ENCODE measurements at regions not wholly inside any gene's neighbourhood (a gene's known extent, or its start where the extent isn't known, plus 50 kb on each side); places are given as distances from the start of the nearest gene placed in this dataset.

- Mint-ChIP-seq H3K36me3 (no peaks in the 10 kb centered on the region), H3K4me3 (no peak overlapping the region), H3K4me1 (no peaks in the 10 kb centered on the region), H3K27me3 (peaks cover 5% of the 10 kb centered on the region in 2 donors), H3K27ac (no peak overlapping the region), H3K9me3 (no peaks in the 10 kb centered on the region)
- ATAC-seq (replicated peaks) (no peak), DNase-seq (no peak)
Observed at GRCh38 chr5:74266132-74266531, 374.4 kb downstream of the ENC1 start.

GRCh38 chr5:74262544-74263207 lies 377.9 kb downstream of the ENC1 start:
- no peaks in the 10 kb centered on the region for H3K36me3 Mint-ChIP-seq
- no peak overlapping the region for H3K4me3 Mint-ChIP-seq
- H3K9me3 Mint-ChIP-seq: no peaks in the 10 kb centered on the region
- peaks cover 12 to 17% of the 10 kb centered on the region in 2 donors for H3K27me3 Mint-ChIP-seq
- DNase-seq: no peak
- H3K4me1 Mint-ChIP-seq: peaks cover 0 to 8% of the 10 kb centered on the region in 2 donors
- H3K27ac Mint-ChIP-seq: no peak overlapping the region
- no peak for ATAC-seq (replicated peaks)

- Mint-ChIP-seq H3K9me3 (no peaks in the 10 kb centered on the region), H3K4me3 (no peak overlapping the region), H3K27me3 (peaks cover 15 to 24% of the 10 kb centered on the region in 2 donors), H3K36me3 (no peaks in the 10 kb centered on the region), H3K4me1 (peaks cover 0 to 13% of the 10 kb centered on the region in 2 donors), H3K27ac (no peak overlapping the region)
- ATAC-seq (replicated peaks): no peak
- DNase-seq: no peak
Observed at GRCh38 chr5:74261866-74262265, 378.7 kb downstream of the ENC1 start.

- no peak overlapping the region for H3K27ac Mint-ChIP-seq
- no peak overlapping the region for H3K4me3 Mint-ChIP-seq
- ATAC-seq (replicated peaks): no peak
- peaks cover 0 to 13% of the 10 kb centered on the region in 2 donors for H3K4me1 Mint-ChIP-seq
- peaks cover 15 to 25% of the 10 kb centered on the region in 2 donors for H3K27me3 Mint-ChIP-seq
- no peak for DNase-seq
- H3K9me3 Mint-ChIP-seq: no peaks in the 10 kb centered on the region
- H3K36me3 Mint-ChIP-seq: no peaks in the 10 kb centered on the region
Observed at GRCh38 chr5:74261421-74261820, 379.1 kb downstream of the ENC1 start.

GRCh38 chr5:74259572-74259971 lies 381.0 kb downstream of the ENC1 start:
- peaks cover 15 to 25% of the 10 kb centered on the region in 2 donors for H3K27me3 Mint-ChIP-seq
- H3K36me3 Mint-ChIP-seq: no peaks in the 10 kb centered on the region
- DNase-seq (no peak), ATAC-seq (replicated peaks) (no peak)
- peaks cover 0 to 13% of the 10 kb centered on the region in 2 donors for H3K4me1 Mint-ChIP-seq
- no peak overlapping the region for H3K27ac Mint-ChIP-seq
- no peaks in the 10 kb centered on the region for H3K9me3 Mint-ChIP-seq
- no peak overlapping the region for H3K4me3 Mint-ChIP-seq

- no peaks in the 10 kb centered on the region for H3K36me3 Mint-ChIP-seq
- H3K9me3 Mint-ChIP-seq: no peaks in the 10 kb centered on the region
- no peak overlapping the region for H3K4me3 Mint-ChIP-seq
- DNase-seq: no peak
- H3K27ac Mint-ChIP-seq: no peak overlapping the region
- peaks cover 19 to 25% of the 10 kb centered on the region in 2 donors for H3K27me3 Mint-ChIP-seq
- no peak for ATAC-seq (replicated peaks)
- H3K4me1 Mint-ChIP-seq: peaks cover 0 to 13% of the 10 kb centered on the region in 2 donors
Observed at GRCh38 chr5:74258314-74258665, 382.2 kb downstream of the ENC1 start.

- H3K9me3 Mint-ChIP-seq: no peaks in the 10 kb centered on the region
- peaks cover 0 to 13% of the 10 kb centered on the region in 2 donors for H3K4me1 Mint-ChIP-seq
- DNase-seq (no peak), ATAC-seq (replicated peaks) (no peak)
- H3K27ac Mint-ChIP-seq: no peak overlapping the region
- H3K27me3 Mint-ChIP-seq: peaks cover 22 to 25% of the 10 kb centered on the region in 2 donors
- H3K4me3 Mint-ChIP-seq: no peak overlapping the region
- no peaks in the 10 kb centered on the region for H3K36me3 Mint-ChIP-seq
Observed at GRCh38 chr5:74257645-74258313, 382.7 kb downstream of the ENC1 start.

- no peak overlapping the region for H3K27ac Mint-ChIP-seq
- DNase-seq (no peak), ATAC-seq (replicated peaks) (no peak)
- H3K4me3 Mint-ChIP-seq: no peak overlapping the region
- H3K9me3 Mint-ChIP-seq: no peaks in the 10 kb centered on the region
- peaks cover 0 to 13% of the 10 kb centered on the region in 2 donors for H3K4me1 Mint-ChIP-seq
- peaks cover 25 to 28% of the 10 kb centered on the region in 2 donors for H3K27me3 Mint-ChIP-seq
- no peaks in the 10 kb centered on the region for H3K36me3 Mint-ChIP-seq
Observed at GRCh38 chr5:74257060-74257527, 383.4 kb downstream of the ENC1 start.

GRCh38 chr5:74255692-74256392 lies 384.7 kb downstream of the ENC1 start:
- Mint-ChIP-seq H3K36me3 (no peaks in the 10 kb centered on the region), H3K4me3 (no peak overlapping the region), H3K4me1 (peaks cover 0 to 13% of the 10 kb centered on the region in 2 donors), H3K9me3 (no peaks in the 10 kb centered on the region), H3K27ac (no peak overlapping the region), H3K27me3 (peaks cover 25 to 28% of the 10 kb centered on the region in 2 donors)
- no peak for DNase-seq
- no peak for ATAC-seq (replicated peaks)

GRCh38 chr5:74254257-74254656 lies 386.3 kb downstream of the ENC1 start:
- H3K27ac Mint-ChIP-seq: no peak overlapping the region

GRCh38 chr5:74252044-74252443 lies 388.5 kb downstream of the ENC1 start:
- H3K27me3 Mint-ChIP-seq: peaks cover 3 to 15% of the 10 kb centered on the region in 2 donors
- H3K9me3 Mint-ChIP-seq: no peaks in the 10 kb centered on the region
- H3K4me1 Mint-ChIP-seq: no peaks in the 10 kb centered on the region
- H3K4me3 Mint-ChIP-seq: no peak overlapping the region
- DNase-seq: no peak
- no peaks in the 10 kb centered on the region for H3K36me3 Mint-ChIP-seq
- no peak overlapping the region for H3K27ac Mint-ChIP-seq
- no peak for ATAC-seq (replicated peaks)

More at GRCh38 chr5:74254257-74254656, 386.3 kb downstream of the ENC1 start:
- Mint-ChIP-seq H3K4me3 (no peak overlapping the region), H3K36me3 (no peaks in the 10 kb centered on the region), H3K9me3 (no peaks in the 10 kb centered on the region), H3K4me1 (peaks cover 0 to 5% of the 10 kb centered on the region in 2 donors), H3K27me3 (peaks cover 16 to 21% of the 10 kb centered on the region in 2 donors)
- ATAC-seq (replicated peaks): no peak
- DNase-seq: no peak

- no peaks in the 10 kb centered on the region for H3K9me3 Mint-ChIP-seq
- H3K36me3 Mint-ChIP-seq: no peaks in the 10 kb centered on the region
- no peak for DNase-seq
- no peak overlapping the region for H3K27ac Mint-ChIP-seq
- peaks cover 0 to 13% of the 10 kb centered on the region in 2 donors for H3K27me3 Mint-ChIP-seq
- H3K4me3 Mint-ChIP-seq: no peak overlapping the region
- no peaks in the 10 kb centered on the region for H3K4me1 Mint-ChIP-seq
- no peak for ATAC-seq (replicated peaks)
Observed at GRCh38 chr5:74251141-74252035, 389.1 kb downstream of the ENC1 start.

- Mint-ChIP-seq H3K27ac (no peak overlapping the region), H3K27me3 (peaks cover 0 to 13% of the 10 kb centered on the region in 2 donors), H3K36me3 (no peaks in the 10 kb centered on the region), H3K4me3 (no peak overlapping the region), H3K9me3 (no peaks in the 10 kb centered on the region), H3K4me1 (no peaks in the 10 kb centered on the region)
- ATAC-seq (replicated peaks) (no peak), DNase-seq (no peak)
Observed at GRCh38 chr5:74250304-74251102, 390.0 kb downstream of the ENC1 start.
